NCI-H1105 treated with DMSO at 0.1 percent for 48 hours (cell line): ENCODE measurements at regions not wholly inside any gene's neighbourhood (a gene's known extent, or its start where the extent isn't known, plus 50 kb on each side); places are given as distances from the start of the nearest gene placed in this dataset.

Experiments
- DNase-seq: peaks from one replicate; lab custom pipeline; 2025; lab: John Stamatoyannopoulos, UW

DNA sequence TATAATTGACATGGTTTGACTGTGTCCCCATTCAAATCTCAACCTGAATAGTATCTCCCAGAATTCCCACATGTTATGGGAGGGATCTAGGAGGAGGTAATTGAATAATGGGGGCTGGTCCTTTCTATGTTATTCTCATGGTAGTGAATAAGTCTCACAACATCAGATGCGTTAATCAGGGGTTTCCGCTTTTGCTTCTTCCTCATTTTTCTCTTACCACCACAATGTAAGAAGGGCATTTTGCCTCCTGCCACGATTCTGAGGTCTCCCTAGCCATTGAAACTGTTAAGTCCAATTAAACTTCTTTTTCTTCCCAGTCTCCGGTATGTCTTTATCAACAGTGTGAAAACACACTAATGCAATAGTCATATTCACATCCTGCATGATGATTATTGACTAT, 1073.3 kb upstream of the CDH2 start:
- no peak for DNase-seq

DNA sequence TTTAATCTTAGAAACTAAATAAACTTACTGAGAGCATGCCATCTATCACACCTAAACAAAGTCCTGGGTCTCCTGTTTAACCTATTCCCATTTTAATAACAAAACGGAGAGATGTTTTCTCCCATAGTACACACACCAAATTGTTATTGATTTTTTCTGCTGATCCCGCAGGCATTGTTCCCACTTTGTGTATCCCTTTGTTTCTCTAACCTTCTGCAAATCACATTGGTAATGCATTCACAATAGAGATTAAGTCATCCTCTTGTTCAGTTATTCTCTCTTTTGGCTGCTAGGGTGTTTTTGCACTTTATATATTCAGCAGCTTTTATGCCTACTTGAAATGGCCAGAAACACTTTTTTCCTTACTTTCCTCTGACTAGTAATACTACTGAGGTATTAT, 1071.9 kb upstream of the CDH2 start:
- DNase-seq: no peak

DNA sequence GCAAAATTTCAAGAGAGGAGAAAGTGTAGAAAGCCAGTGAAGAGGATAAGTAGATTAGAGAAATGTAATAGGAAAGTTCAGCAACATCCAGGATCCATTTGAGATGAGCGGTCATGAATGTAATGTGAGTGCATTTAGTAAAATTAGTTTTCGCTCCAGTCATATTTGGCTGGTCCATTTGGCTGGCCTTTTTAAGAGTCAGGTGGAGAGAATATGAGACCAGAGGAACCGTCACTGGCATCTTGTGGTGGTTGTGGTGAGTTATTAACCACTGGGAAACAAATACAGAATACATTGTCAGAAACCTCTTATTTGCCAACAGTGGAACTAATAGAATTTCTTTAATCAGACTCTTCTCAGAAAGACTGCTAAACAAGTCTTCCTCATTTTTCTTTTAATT, 1064.3 kb upstream of the CDH2 start:
- DNase-seq: no peak

DNA sequence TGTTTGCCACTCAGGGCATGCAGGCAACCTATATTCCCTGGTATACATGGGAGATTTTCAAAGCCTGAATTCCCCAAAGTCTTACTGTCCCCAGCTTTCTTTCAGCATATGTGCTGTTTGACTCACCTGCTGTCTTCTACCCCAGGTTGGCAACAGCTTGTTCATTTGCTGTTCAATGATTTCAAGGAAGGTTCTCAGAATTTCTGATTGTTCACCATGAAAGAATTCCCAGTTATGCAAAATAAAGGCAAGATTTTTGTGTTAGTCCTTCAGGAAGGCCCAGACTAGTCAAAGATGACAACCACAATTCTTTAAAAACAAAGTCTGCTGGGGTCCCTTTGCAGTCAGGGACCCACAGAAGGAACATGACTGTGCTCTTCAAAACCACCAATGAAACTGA, 1057.8 kb upstream of the CDH2 start:
- no peak for DNase-seq

DNA sequence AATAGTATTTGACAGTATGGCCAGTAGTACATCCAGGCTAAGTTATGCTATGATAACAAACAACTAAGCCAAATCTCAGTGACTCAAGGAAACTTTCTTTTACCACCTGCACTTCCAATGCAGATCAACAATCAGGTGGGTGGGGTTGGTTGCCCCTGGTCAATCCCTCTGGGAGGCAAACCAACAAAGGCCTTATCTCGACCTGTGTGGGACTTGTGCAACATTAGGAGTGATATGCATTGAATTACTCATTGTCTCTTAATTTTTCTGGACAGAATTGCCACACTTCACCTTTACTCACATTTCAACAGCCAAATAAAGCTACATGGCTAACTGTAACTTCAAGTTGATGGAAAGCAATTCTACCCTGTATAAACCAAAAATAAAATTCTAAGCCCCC, 1049.3 kb upstream of the CDH2 start:
- no peak for DNase-seq

DNA sequence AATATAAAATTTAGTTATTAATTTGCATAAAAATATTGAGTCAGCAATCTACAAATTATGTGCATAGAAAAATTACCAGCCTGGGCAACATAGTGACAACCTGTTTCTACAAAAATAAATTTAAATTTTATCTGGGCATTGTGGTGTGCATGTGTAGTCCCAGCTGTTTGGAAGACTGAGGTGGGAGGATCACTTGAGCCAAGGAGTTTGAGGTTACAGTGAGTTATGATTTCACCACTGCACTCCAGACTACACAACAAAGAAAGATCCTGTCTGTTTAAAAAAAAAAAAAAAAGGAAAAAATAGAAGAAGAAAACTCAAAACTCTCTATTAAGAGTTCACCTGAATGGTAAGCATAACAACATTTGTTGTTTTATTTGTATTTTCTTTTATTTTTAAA, 1048.4 kb upstream of the CDH2 start:
- no peak for DNase-seq

DNA sequence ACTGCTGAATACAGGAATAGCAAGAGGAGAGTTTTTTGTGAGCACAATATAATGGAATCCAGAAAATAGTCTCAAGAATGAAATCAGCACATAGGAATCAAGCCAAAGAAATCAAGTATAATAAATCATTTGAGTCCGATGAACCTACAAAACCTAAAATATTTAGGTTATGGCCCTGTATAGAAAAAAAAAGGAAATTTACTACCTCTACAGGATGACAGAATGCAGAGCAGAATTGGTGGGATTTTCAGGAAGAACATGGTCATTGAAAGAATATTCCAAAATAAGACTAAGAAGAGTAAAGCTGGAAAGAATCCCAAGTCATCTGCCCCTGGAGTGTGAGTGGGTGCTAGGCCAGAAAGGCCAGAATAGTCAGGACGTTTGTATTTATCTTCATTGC, 1041.2 kb upstream of the CDH2 start:
- no peak for DNase-seq

DNA sequence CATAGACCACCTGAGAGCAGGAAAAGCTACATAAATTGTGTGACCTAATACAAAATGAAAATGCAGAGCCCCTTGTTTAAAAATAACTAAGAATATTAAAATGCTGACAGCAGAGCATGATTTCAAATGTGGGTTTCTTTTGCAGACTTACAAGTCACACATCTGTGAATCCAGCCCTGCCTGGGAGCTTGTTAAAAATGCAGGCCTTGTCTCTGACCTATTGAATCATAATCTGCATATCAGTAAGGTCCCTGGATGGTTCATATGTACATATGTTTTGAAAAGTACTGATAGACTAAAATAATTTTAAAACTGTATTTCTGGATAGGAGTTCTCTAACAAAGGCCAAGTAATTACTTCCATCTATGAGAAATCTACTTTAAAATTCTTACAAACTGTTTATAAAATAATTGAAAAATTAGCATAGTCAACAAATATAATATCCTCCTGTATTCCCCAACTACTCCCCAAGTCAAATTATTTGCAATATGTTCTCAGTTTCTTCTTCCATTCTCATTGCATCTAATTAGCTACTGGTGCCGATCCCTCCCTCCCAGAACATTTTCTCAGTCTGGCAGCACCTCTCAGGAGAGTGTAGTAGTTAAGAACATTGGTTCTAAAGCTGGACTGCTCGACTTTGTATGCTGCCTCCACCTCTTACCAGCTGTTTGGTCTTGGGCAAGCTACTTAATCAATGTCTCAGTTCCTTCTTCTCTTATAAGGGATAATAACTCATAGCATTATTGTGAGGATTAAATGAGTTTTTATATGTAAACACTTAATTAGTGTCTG, 1040.4 kb upstream of the CDH2 start:
- no peak for DNase-seq

DNA sequence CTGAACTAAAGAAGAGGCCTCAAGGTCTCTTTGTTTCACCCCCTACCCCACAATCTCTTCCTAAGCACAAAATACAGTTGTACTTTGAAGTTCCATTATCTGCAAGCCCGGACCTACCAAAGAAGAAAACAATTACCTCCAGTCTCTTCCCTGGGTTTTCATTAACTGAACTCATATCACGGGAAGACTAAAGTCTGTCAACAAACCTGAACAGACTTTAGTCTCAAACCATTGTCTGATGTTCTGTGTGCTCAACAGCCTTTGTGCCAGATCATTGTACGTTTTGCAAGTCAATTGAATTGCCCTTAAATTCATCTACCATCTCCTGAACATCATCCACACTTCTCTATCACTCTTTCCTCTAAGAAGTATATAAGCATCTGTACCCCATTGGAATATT, 1021.9 kb upstream of the CDH2 start:
- DNase-seq: no peak

DNA sequence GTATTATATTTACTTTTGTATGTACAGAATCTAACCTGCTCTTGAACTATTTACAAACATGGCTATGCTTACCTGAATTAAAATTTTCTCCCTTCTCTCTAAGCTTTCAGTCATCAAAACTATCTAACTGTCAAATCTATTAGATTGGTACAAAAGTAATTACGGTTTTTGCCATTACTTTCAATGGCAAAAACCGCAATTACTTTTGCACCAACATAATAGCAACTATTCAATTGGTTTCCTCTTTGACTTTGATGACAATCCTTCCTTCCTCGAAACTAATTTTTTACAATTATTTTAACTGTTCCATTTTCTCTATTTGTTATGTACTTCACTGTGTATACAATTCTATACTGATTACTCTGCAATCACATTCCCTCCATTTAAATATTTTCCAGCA, 1019.4 kb upstream of the CDH2 start:
- DNase-seq: no peak

DNA sequence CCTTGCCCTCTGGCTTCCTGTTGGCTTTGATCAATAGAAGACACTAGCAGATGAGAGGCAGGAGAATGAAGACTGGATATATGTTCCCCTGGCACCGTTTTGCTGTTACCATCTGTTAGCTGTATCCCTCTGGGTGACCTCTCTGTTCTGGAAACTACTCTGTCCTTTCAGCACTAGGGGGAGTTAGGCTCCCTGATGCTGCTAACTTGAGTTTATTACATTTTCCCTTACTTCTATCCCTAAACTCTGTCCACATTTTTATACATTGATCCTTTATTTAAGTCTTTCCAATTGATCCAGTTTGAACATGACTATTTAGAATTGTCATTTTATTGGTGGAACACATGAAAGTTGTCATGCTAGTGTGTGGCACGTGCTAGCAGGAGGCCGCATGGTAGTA, 1014.3 kb upstream of the CDH2 start:
- no peak for DNase-seq

DNA sequence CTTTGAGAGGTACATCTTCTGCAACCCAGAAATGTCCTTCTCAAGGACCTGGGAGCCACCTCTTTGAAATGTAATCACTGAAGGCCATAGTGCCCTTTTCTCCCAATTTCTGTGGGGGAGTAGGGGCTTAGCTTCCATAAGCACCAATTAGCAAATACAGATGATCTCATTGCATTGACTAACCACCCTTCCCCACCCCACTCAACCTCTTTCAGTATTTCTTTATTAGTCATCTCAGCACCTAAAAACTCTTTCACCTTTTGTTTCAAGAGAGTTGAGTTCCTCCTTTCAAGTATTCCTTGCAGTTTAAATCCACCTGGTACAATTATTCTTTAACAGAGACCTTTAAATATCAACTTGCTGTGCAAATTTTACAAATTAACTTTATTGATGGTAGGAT, 1011.8 kb upstream of the CDH2 start:
- DNase-seq: no peak

DNA sequence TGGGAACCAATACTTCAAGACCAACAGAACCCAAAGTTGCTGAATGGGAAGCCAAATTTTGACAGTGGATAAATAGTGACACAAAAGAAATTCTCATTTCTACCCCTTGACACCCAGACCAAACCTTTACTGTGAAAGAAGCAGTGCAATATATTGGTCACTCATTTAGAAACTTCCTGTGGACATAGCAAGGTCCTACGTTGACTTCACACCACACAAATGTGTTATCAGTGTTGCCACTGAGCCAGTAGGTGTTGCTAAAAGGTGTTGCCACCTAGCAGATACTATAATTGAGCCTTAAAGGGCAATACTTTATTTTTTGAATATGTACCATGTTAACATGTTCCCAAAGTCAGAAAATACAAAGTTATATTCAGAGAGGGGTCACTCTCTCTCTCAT, 1008.9 kb upstream of the CDH2 start:
- DNase-seq: no peak

DNA sequence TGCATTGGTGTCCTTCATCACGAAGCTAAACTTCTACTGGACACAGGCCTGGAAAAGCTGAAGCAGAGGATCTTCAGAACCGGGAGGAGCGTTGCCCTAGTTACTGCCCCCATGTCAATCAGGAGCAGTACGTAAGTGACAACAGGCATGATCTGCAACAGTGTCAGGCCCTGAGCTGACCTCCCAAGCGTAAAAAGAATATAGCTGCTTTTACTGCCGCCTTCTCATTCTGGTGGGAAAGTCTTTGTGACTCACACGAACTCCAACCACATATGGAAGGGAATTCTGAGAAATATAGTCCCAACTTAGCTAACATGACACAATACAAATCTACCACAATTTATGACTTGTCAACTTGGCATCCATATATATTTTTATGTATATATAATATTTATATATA, 1007.7 kb upstream of the CDH2 start:
- no peak for DNase-seq

DNA sequence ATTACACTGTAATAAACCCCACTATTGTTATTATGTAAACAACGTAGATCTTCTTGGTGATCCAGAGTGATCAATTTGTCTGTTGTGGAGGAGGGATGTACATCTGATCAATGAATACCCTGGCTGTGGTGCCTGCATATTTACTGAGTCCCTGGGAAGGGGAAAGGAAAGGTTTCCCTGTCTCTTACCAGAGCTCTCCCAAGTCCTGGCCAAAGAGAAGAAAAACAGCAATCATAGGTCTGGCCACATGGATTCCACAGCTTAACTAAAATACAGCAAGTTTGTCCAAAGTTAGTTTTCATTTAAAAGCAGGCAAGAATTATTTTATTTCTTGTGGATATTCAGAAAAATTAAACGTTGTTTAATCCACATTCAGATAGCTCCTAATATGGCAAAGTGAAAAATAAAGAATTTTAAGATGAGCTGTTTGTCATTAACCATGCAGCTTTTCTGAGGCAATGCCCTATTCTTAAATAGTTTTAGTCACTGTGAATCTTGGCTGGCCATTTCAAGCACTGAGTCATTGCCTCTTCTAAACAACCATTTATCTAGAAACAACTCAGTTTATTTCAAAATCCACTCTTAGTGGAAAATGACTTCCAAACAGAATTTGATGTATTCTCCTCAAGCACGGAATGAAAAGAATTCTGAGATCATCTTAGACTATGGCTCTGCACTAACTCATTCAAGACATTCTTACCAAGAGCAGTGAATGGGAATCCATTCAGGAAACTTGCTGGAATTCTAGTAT, 1004.4 kb upstream of the CDH2 start:
- DNase-seq: no peak

DNA sequence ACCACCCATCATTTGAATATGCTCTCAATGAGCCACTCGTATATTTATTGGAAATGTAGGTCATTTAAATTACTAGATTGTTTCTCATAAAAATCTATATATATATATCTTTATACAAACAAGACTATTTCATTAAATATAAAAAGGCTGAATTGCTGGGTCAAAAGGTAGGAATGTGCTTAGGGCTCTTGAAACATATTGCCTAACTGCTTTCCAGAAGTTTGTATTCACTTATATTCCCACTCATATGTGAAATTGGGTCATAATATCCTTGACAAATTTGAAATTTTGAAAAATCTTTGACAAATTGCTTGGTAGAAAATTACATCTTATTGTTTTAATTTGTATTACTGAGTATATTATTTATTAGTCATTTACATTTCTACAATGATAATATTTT, 999.8 kb upstream of the CDH2 start:
- no peak for DNase-seq

DNA sequence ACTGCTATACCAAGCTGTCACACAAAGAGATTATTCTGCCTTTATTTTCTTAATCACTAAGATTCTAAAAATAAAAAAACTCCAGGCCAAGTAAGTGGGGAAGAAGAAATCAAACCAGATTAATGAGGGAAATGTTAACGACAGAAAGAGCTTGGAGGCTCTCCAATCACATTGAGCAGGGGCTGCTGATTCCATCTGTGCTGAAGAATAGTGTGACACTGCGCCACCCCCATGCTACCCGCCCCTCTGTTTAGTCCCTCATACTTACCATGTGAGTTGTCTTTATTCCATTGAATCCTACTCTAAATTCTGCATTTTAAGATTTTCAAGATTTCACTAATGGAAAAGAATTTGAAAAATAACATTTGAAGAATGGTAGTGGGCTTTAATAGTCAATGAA, 998.0 kb upstream of the CDH2 start:
- no peak for DNase-seq

DNA sequence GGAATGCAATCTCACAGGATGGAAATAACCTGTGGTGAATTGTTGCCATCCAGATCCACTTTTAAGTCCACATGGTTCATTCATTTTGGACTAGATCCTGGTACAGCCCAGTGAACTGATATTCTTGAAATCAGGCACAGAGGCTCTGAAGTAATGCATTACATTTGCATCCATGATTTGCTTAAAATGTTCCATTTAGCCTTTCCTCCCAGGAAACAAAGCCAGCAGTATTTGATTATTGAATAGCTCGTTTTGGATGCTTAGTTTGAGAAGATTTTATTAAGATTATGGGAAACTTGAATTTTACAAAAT, 995.8 kb upstream of the CDH2 start:
- no peak for DNase-seq

DNA sequence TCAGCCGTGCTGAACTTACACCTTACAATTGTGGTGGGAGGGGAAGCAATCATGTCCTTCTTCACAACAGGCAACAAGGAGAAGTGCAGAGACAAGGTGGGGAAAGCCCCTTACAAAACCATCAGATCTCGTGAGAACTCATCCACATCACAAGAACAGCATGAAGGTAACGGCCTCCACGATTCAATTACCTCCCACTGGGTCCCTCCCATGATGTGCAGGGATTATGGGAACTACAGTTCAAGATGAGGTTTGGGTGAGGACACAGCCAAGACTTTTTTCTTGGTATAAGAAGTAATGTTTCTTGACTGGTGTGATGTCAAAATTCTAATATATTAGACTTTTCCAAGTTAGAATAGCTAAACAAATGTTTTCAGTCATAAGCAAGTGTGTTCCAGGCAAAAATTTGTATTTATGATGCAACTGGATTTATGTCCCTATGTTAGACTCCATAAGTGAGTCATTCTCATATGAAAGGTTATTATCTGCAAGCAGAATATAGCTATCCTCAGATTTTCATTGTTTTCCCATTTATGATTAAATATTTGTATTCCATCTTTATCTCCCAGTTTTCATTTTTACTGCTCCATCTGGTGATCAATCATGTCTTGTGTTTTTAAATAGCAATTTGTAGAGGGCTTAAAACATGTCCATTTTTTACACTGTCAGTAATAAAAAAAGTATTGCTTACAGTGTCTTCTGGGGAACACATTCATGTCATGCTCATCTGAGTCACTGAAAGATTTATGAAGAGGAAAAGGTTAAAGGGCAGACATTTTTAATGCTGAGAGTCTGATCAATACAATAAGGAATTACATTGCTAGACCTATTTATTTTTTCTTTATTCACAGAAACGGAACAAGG, 995.2 kb upstream of the CDH2 start:
- no peak for DNase-seq

DNA sequence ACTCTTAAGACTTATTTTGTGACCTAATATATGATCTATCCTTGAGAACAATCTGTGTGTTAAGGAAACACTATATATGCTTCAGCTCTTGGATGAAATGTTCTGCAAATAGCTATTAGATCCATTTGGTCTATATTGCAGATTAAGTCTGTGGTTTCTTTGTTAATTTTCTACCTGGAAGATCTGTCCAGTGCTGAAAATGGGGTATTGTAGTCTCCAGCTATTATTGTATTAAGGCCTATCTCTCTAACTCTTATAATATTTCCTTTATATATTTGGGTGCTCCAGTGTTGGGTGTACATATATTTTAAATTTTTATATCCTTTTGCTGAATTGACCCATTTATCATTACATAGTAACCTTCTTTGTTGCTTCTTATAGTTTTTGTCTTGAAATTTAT, 992.7 kb upstream of the CDH2 start:
- DNase-seq: no peak

DNA sequence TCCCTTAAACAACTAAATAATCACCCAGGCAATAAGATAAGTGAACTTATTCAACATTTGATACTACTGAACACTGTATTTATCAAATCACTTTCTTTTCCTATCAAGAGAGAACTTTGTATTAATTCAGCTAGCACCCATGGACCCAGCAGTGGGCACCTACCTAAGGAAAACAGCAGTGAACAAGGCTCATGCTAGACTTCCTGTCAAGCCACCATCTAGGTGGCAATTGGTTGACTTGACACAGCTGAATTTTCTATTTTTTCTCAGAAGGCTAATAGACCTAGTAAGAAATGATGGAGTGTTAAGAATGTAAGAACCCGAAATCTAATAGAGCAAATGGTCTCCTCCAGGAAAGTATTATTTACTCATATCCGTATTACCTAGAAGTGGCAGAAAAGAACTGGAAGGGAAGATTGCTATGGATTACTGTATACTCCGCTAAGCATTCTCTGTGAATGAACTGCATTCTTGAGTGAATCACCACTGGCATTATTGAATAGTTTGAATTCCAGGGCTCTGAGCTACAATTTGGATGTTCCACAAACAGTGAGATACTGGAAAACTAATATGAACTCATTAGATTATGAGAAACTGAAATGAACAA, 988.2 kb upstream of the CDH2 start:
- no peak for DNase-seq

DNA sequence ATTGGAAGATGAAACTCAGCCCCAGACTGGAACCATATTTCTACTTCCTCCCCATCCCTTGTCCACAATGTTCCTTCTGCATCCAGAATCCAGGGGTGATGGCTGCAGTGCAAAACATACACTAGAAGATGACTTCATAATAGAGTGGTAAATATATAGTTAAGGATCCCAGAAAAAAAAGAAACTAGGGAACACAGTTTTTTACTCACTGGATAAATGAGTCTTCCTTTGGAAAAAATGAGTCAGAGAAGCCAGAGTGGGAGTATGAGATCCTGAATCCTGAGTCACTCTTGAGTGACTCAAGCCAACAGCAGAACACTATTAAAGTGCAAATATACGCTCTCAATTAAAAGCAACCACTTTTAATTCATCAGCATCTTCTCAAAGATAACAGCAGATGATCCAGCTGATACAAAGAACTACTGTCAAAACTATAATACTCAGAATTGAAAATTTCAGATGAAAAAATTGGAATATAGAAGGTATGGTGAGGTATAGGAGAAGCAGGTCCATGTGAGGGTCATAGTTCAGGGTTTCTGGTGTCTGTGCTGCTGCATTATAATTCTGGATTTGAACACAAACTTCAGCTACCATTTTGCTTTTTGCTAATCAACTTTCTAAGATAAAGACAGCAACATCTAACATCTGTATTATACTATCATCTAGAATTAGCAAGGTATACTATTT, 987.2 kb upstream of the CDH2 start:
- DNase-seq: no peak
